Parathyroid adenoma (tissue), 2 donors: ENCODE measurements at regions not wholly inside any gene's neighbourhood (a gene's known extent, or its start where the extent isn't known, plus 50 kb on each side); places are given as distances from the start of the nearest gene placed in this dataset.
"Not testable (repeated sequence)": the region's sequence is repeated elsewhere in the genome, so short reads cannot be mapped to it uniquely, and the experiment has no call there.

Source experiments
- H2AFZ ChIP-seq: fragments of 300-600 bp; sonication (generic); one replicate; pipeline ENCODE4 v1.7.0; 2017; ENCODE audit warnings: antibody characterized with exemption, mild to moderate bottlenecking
- H3K27ac ChIP-seq: fragments of 300-600 bp; sonication (generic); one replicate; pipeline ENCODE4 v1.7.0; 2017
- H3K27me3 ChIP-seq: fragments of 300-600 bp; sonication (generic); one replicate; pipeline ENCODE4 v1.7.0; 2017; ENCODE audit warnings: low read length; ENCODE audit not compliant: control insufficient read depth, insufficient read depth
- H3K36me3 ChIP-seq: fragments of 300-600 bp; sonication (generic); one replicate; pipeline ENCODE4 v1.7.0; 2017; ENCODE audit warnings: low read length; ENCODE audit not compliant: control insufficient read depth, insufficient read depth
- H3K4me1 ChIP-seq: fragments of 300-600 bp; sonication (generic); one replicate; pipeline ENCODE4 v1.7.0; 2017; ENCODE audit warnings: control low read depth
- H3K4me2 ChIP-seq: fragments of 300-600 bp; sonication (generic); one replicate; pipeline ENCODE4 v1.7.0; 2017; ENCODE audit warnings: low read length
- H3K4me3 ChIP-seq: fragments of 300-600 bp; sonication (generic); one replicate; pipeline ENCODE4 v1.7.0; 2017; ENCODE audit warnings: low read depth, low read length
- H3K79me2 ChIP-seq: fragments of 300-600 bp; sonication (generic); one replicate; pipeline ENCODE4 v1.7.0; 2017; ENCODE audit warnings: control low read depth
- H3K9ac ChIP-seq: fragments of 300-600 bp; sonication (generic); one replicate; pipeline ENCODE4 v1.7.0; 2017; ENCODE audit warnings: mild to moderate bottlenecking
- H3K9me3 ChIP-seq: fragments of 300-600 bp; sonication (generic); one replicate; pipeline ENCODE4 v1.7.0; 2017; ENCODE audit warnings: low read length; ENCODE audit not compliant: control insufficient read depth
- TF ChIP-seq, protein P1 (sequence below): fragments of 300-600 bp; sonication (generic); IDR thresholded peaks from one replicate; pipeline ENCODE4 v1.7.0; 2017; ENCODE audit warnings: antibody characterized with exemption, mild to moderate bottlenecking
- donor health status: primary hyperparathyroidism.

DNA sequence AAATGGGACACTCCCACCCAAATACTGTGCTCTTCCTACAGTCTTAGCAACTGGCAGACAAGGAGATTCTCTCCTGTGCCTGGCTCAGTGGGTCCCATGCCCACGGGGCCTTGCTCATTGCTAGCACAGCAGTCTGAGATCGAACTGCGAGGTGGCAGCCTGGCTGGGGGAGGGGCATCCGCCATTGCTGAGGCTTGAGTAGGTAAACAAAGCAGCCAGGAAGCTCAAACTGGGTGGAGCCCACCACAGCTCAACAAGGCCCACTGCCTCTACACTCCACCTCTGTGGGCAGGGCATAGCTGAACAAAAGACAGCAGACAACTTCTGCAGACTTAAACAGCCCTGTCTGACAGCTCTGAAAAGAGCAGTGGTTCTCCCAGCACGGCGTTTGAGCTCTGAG is 174.8 kb downstream of the COL12A1 start:
- not testable (repeated sequence) for H3K4me2 ChIP-seq, H3K4me1 ChIP-seq, H3K79me2 ChIP-seq, H3K4me3 ChIP-seq, H3K27ac ChIP-seq, H2AFZ ChIP-seq, H3K36me3 ChIP-seq, H3K27me3 ChIP-seq, H3K9ac ChIP-seq, H3K9me3 ChIP-seq

DNA sequence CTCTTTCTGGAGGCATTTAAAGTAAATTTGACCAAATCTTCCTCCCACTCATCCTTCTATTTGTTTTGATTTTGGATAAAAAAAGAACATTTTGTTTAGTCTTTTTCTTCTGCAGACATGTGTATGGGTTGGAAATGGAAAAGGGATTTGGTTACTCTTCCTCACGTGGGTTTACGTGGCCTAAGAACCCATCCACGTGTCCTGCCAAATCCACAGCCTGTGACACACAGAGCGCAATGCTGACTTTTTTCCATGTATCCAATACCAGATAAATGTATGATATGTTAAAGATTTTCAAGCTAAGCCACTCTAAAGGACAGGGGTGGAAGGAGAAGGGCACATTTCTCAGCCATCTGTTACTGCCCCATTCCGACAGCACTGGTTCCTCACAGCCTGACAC is 176.5 kb downstream of the COL12A1 start:
- Histone ChIP-seq H3K9ac (no peak overlapping the region), H3K9me3 (no peaks in the 10 kb centered on the region), H3K36me3 (no peaks in the 10 kb centered on the region), H3K27ac (no peak overlapping the region), H3K79me2 (no peaks in the 10 kb centered on the region), H2AFZ (no peak overlapping the region), H3K4me3 (no peak overlapping the region), H3K27me3 (no peaks in the 10 kb centered on the region), H3K4me2 (no peak overlapping the region), H3K4me1 (no peaks in the 10 kb centered on the region)
- TF ChIP-seq, protein P1, sequence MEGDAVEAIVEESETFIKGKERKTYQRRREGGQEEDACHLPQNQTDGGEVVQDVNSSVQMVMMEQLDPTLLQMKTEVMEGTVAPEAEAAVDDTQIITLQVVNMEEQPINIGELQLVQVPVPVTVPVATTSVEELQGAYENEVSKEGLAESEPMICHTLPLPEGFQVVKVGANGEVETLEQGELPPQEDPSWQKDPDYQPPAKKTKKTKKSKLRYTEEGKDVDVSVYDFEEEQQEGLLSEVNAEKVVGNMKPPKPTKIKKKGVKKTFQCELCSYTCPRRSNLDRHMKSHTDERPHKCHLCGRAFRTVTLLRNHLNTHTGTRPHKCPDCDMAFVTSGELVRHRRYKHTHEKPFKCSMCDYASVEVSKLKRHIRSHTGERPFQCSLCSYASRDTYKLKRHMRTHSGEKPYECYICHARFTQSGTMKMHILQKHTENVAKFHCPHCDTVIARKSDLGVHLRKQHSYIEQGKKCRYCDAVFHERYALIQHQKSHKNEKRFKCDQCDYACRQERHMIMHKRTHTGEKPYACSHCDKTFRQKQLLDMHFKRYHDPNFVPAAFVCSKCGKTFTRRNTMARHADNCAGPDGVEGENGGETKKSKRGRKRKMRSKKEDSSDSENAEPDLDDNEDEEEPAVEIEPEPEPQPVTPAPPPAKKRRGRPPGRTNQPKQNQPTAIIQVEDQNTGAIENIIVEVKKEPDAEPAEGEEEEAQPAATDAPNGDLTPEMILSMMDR, result no peak

DNA sequence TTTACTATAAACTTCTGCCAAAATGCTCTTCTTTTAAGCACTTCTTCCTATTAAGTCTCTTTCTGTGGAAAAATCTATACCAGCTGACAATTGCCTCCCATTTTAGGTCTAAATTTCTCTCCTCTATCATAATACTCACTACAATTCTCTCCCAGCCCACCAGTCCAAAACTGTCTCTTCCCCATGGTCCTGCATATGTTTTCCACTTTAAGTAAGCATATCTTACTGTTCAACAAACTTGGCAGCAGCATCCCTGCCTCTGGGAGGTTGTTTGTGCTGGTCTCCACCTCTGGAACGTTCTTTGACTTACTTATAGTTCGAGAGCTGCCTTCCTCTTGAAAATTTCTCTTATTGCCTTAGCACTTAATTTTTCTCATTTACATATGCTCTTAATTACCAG is 180.5 kb downstream of the COL12A1 start:
- H3K4me1 ChIP-seq, result no peaks in the 10 kb centered on the region
- TF ChIP-seq, protein P1, result no peak
- H3K27me3 ChIP-seq, result no peaks in the 10 kb centered on the region
- no peaks in the 10 kb centered on the region for H3K79me2 ChIP-seq
- H3K36me3 ChIP-seq, result no peaks in the 10 kb centered on the region
- H3K9ac ChIP-seq, result no peak overlapping the region
- H3K4me2 ChIP-seq, result no peak overlapping the region
- H3K27ac ChIP-seq, result no peak overlapping the region
- H3K4me3 ChIP-seq, result no peak overlapping the region
- H3K9me3 ChIP-seq, result no peaks in the 10 kb centered on the region
- H2AFZ ChIP-seq, result no peak overlapping the region

DNA sequence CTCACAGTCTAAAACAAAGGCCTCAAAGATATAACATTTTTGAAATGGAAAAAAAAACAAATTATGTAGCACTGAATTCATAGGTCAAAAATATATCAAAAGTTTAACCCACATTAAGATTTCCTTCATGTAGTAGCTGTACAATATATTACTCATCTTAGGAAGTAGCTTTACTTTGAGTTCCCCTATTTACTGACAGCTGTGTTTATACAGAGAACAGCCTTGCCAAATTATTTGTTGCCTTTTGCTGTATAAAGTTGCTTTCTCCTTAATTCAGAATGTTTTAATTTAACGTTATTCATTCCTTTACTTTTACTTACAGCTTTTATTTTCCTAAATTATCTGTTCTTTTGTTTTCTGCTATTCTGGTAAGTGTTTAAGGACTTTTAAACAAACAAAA is 181.0 kb downstream of the COL12A1 start:
- Histone ChIP-seq H3K4me1 (no peaks in the 10 kb centered on the region), H3K9ac (no peak overlapping the region), H3K27me3 (no peaks in the 10 kb centered on the region), H3K27ac (no peak overlapping the region), H3K36me3 (no peaks in the 10 kb centered on the region), H3K79me2 (no peaks in the 10 kb centered on the region), H3K9me3 (no peaks in the 10 kb centered on the region), H3K4me2 (no peak overlapping the region), H2AFZ (no peak overlapping the region), H3K4me3 (no peak overlapping the region)
- TF ChIP-seq, protein P1, result no peak

DNA sequence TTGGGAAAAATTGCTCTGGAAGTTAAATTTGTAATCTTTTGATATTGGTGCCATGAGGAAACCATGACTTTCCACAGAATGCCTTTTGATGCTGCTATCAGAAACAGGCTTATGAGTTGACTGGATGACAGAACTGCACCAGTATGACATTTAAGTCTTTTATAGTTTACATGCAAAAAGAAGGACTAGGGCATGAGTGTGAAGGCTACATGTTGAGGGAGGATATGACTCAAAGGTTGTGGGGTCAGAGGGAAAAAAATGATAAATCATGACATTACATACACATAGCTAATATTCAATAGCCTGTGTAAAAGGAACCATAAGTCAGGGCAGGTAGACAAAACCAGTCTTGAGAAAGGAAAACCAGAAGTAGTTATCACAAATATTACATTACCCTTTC is 182.2 kb downstream of the COL12A1 start:
- H3K27me3 ChIP-seq, result no peaks in the 10 kb centered on the region
- H3K4me2 ChIP-seq, result no peak overlapping the region
- H3K9ac ChIP-seq, result no peak overlapping the region
- H3K27ac ChIP-seq, result no peak overlapping the region
- H3K4me3 ChIP-seq, result no peak overlapping the region
- H2AFZ ChIP-seq, result no peak overlapping the region
- H3K9me3 ChIP-seq, result no peaks in the 10 kb centered on the region
- no peaks in the 10 kb centered on the region for H3K36me3 ChIP-seq
- TF ChIP-seq, protein P1, result no peak
- H3K4me1 ChIP-seq, result no peaks in the 10 kb centered on the region
- no peaks in the 10 kb centered on the region for H3K79me2 ChIP-seq
